DMS153 (cell line): ENCODE measurements at regions not wholly inside any gene's neighbourhood (a gene's known extent, or its start where the extent isn't known, plus 50 kb on each side); places are given as distances from the start of the nearest gene placed in this dataset.

Experiments used
- DNase-seq: peaks from one replicate; lab custom pipeline; 2025; lab: John Stamatoyannopoulos, UW

- DNase-seq, result peak; percentile 62
Measured at GRCh38 chr12:124188561-124189405, 106.1 kb upstream of the RFLNA start.

- no peak for DNase-seq
Measured at GRCh38 chr12:124190312-124191023, 104.4 kb upstream of the RFLNA start.

- DNase-seq, result peak; percentile 14
Measured at GRCh38 chr12:124191024-124191359, 103.9 kb upstream of the RFLNA start.

GRCh38 chr12:124191966-124192365 lies 102.9 kb upstream of the RFLNA start:
- DNase-seq, result no peak

- DNase-seq, result no peak
Measured at GRCh38 chr12:124194264-124194892, 100.5 kb upstream of the RFLNA start.

- DNase-seq, result no peak
Measured at GRCh38 chr12:124194893-124195566, 99.9 kb upstream of the RFLNA start.

GRCh38 chr12:124195567-124195942 lies 99.3 kb upstream of the RFLNA start:
- DNase-seq, result no peak

GRCh38 chr12:124196236-124196635 lies 98.7 kb upstream of the RFLNA start:
- DNase-seq, result no peak

GRCh38 chr12:124201248-124201647 lies 93.6 kb upstream of the RFLNA start:
- DNase-seq, result no peak

GRCh38 chr12:124203176-124203575 lies 91.7 kb upstream of the RFLNA start:
- DNase-seq, result no peak

GRCh38 chr12:124205405-124205804 lies 89.5 kb upstream of the RFLNA start:
- DNase-seq, result no peak

GRCh38 chr12:124207049-124207448 lies 87.8 kb upstream of the RFLNA start:
- no peak for DNase-seq

GRCh38 chr12:124207617-124208016 lies 87.3 kb upstream of the RFLNA start:
- no peak for DNase-seq

- DNase-seq, result no peak
Measured at GRCh38 chr12:124208489-124208888, 86.4 kb upstream of the RFLNA start.

GRCh38 chr12:124210991-124211577 lies 83.8 kb upstream of the RFLNA start:
- DNase-seq, result no peak

- no peak for DNase-seq
Measured at GRCh38 chr12:124211753-124212152, 83.1 kb upstream of the RFLNA start.

- DNase-seq, result no peak
Measured at GRCh38 chr12:124213666-124214347, 81.1 kb upstream of the RFLNA start.

- DNase-seq, result no peak
Measured at GRCh38 chr12:124214574-124214973, 80.3 kb upstream of the RFLNA start.

GRCh38 chr12:124216966-124217365 lies 77.9 kb upstream of the RFLNA start:
- no peak for DNase-seq

GRCh38 chr12:124217508-124218242 lies 77.2 kb upstream of the RFLNA start:
- no peak for DNase-seq

- DNase-seq, result no peak
Measured at GRCh38 chr12:124218243-124218560, 76.7 kb upstream of the RFLNA start.
